A673 (cell line): ENCODE measurements at regions not wholly inside any gene's neighbourhood (a gene's known extent, or its start where the extent isn't known, plus 50 kb on each side); places are given as distances from the start of the nearest gene placed in this dataset.

Source experiments
- EZH2 ChIP-seq: fragments of 200-600 bp; sonication (generic); IDR thresholded peaks from 2 replicates; pipeline ENCODE4 v1.6.1; 2017; ENCODE audit warnings: borderline replicate concordance, low read depth, mild to moderate bottlenecking, mixed read lengths, antibody characterized with exemption, low read length; ENCODE audit not compliant: poor library complexity, severe bottlenecking
- TF ChIP-seq, protein P1 (sequence below): fragments of 300-800, 200-600 bp; sonication (generic); conservative IDR thresholded peaks from 2 replicates; pipeline ENCODE4 v1.5.1; 2017; ENCODE audit warnings: low read depth, mild to moderate bottlenecking, antibody characterized with exemption, low read length, moderate library complexity, mixed read lengths

GRCh38 chr3:62995119-62995518, 119.9 kb upstream of the CADPS start:
- TF ChIP-seq, protein P1, sequence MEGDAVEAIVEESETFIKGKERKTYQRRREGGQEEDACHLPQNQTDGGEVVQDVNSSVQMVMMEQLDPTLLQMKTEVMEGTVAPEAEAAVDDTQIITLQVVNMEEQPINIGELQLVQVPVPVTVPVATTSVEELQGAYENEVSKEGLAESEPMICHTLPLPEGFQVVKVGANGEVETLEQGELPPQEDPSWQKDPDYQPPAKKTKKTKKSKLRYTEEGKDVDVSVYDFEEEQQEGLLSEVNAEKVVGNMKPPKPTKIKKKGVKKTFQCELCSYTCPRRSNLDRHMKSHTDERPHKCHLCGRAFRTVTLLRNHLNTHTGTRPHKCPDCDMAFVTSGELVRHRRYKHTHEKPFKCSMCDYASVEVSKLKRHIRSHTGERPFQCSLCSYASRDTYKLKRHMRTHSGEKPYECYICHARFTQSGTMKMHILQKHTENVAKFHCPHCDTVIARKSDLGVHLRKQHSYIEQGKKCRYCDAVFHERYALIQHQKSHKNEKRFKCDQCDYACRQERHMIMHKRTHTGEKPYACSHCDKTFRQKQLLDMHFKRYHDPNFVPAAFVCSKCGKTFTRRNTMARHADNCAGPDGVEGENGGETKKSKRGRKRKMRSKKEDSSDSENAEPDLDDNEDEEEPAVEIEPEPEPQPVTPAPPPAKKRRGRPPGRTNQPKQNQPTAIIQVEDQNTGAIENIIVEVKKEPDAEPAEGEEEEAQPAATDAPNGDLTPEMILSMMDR: no peak
- TF ChIP-seq EZH2: no peak
